ENCODE measurements at regions not wholly inside any gene's neighbourhood (a gene's known extent, or its start where the extent isn't known, plus 50 kb on each side); places are given as distances from the start of the nearest gene placed in this dataset.

DNA sequence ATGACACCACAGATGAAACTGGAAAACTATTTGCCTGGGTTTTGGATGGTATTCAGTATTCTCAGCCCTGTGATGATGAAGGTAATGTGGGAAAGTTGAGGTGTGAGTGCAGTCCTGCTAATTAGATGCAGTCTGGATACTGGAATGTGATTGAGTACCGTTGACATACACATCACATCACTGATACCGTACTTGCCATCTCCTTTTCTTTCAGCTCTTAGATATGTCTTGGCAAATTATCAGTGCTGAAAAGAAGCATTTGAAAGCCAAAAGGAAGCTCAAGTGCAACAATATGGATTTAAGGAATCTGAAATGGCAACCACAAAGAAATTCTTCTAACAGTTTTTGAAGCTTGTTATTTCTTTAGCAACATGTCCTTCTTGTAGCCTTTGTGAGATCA, 381.4 kb upstream of the TGFBR2 start:
- DNase-seq, result no peak

- DNase-seq, result no peak
These were observed 379.7 kb upstream of the TGFBR2 start for GRCh38 chr3:30226601-30227151.

- DNase-seq, result no peak
These were observed 378.7 kb upstream of the TGFBR2 start for GRCh38 chr3:30227571-30228301.

DNA sequence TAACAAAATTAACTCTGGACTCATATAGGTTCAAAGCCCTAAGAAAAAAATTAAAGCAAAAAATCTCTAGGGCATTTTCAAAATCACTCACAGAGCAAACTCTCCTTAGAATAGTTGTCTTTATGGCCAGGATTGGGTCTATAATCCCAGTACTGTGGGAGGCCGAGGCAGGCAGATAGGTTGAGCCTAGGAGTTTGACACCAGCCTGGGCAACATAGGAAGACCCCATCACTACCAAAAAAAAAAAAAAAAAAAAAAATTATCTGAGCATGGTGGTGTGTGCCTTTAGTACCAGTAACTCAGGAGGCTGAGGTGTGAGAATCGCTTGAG, 378.1 kb upstream of the TGFBR2 start:
- DNase-seq, result no peak

- peak; percentile 36 for DNase-seq
These were observed 374.9 kb upstream of the TGFBR2 start for GRCh38 chr3:30231277-30232141.

DNA sequence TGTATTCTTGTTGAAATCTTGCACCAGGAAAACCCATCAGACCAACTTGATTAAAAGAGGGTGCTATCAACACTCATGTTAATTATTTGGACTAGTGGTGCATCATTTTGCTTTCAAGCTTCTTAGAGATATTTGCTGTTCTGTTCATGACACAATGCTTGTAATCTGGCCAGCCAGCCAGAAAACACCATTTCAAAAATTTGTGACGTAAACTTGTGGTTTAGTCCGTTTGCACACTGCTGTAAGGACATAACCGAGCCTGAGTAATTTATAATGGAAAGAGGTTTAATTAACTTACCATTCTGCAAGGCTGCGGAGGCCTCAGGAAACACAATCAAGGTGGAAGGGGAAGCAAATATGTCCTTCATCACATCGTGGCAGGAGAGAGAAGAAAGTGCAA, 374.3 kb upstream of the TGFBR2 start:
- DNase-seq, result no peak

GRCh38 chr3:30233913-30234646, 372.3 kb upstream of the TGFBR2 start:
- no peak for DNase-seq

DNA sequence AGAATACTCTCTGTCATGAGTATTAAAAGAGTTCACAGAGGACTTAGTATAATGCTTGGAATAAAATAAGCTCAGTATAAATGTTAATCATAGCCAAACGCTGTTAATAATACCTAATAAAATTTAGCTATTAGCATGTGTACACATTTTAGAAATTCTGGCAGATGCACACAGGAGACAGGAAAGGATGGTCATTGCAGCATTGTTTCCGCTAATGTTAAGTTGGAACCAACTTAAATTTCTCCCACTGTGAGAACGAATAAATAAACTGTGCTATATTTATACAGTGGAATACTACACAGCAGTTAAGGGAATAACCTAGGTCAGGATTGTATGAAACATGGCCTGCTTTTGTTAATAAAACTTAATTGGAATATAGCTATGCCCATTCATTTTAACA, 370.4 kb upstream of the TGFBR2 start:
- no peak for DNase-seq

- DNase-seq, result no peak
These were observed 364.7 kb upstream of the TGFBR2 start for GRCh38 chr3:30241721-30242120.

DNA sequence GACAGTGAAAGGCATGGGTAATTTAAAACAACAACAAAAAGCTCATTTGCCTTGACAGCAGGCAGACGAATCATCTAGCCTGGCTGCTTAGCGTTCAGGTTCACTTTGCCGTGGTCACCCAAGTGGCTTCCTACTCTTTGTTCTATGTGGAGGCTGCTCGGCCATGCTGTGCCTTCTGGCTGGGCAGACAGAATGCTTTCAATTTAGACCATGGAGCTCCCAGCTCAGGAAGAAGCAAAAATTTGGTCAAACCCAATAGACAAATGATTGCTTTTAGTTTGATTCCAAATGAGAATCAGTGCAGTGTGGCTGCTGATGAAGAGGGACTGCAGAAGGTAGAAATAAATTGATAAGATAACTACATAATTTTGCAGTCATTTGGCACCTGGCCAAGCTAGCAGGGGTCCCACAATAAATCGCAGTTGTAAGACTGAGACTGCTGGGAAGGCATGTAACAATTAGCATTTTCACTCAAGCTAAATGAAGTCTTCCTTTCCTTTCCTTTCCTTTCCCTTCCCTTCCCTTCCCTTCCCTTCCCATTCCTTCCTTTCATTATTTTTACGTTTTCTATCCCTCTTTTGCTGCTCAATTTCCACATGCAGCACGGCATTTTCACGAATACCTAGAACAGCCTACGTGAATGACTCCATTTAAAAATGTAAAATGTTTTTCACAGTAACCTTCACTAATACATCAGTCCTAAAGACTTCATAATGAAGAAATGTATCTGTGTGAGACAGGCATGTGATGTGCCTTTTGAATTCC, 360.4 kb upstream of the TGFBR2 start:
- DNase-seq, result no peak

DNA sequence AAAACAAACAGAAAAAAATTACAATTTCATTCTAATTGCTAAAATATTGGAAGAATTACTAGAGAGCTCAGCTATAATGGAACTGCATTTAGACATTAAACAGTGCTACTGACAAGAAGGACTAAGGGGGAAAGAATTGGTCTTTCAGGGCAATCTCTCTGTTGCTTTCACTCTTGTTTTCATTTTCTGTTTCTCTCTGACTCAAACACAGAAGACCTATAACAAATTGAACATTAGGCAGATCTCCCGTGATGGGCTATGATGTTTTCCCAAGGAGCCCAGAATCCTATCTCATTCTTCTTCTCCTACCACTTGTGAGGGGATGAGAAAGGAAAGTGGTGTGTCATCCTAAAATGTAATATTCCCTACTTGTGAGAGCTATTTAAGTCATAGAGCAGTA, 358.0 kb upstream of the TGFBR2 start:
- DNase-seq, result no peak

DNA sequence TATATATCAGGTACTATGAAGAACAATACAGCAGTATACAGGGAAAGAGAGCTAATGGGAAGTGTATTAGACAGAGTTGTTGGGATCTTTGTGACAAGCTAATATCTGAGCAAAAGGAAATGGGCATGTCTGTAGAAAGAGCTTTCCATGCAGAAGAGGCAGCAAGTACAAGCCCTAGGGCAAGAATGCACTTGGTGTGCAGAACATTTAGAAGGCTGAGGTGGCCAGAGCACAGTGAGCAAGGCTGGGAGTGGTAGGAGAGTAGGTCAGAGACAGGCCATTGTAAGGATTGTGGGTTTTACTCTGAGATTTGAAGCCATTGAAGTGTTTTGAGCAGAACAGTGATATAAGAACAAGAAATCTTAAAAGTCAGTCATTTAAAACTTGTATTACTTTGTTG, 353.9 kb upstream of the TGFBR2 start:
- no peak for DNase-seq

GRCh38 chr3:30253832-30254231, 352.6 kb upstream of the TGFBR2 start:
- no peak for DNase-seq

GRCh38 chr3:30256474-30256873, 349.9 kb upstream of the TGFBR2 start:
- DNase-seq, result no peak

- DNase-seq, result no peak
These were observed 347.7 kb upstream of the TGFBR2 start for GRCh38 chr3:30258426-30259392.

DNA sequence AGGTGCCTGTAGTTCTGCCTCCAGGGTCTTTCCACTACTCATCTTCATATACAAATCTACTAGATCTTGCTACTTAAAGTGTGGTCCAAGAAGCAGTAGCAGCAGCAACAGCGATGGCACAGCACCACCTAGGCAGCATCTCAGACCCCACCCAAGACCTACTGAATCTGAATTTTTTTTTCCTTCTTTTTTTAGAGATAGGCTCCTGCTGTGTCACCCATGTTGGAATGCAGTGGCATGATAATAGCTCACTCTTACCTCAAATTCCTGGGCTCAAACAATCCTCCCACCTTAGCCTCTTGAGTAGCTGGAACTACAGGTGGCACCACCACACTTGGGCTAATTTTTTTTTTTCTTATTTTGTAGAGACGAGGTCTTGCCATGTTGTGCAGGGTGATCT, 346.7 kb upstream of the TGFBR2 start:
- DNase-seq, result no peak

GRCh38 chr3:30260762-30261161, 345.6 kb upstream of the TGFBR2 start:
- DNase-seq, result no peak

DNA sequence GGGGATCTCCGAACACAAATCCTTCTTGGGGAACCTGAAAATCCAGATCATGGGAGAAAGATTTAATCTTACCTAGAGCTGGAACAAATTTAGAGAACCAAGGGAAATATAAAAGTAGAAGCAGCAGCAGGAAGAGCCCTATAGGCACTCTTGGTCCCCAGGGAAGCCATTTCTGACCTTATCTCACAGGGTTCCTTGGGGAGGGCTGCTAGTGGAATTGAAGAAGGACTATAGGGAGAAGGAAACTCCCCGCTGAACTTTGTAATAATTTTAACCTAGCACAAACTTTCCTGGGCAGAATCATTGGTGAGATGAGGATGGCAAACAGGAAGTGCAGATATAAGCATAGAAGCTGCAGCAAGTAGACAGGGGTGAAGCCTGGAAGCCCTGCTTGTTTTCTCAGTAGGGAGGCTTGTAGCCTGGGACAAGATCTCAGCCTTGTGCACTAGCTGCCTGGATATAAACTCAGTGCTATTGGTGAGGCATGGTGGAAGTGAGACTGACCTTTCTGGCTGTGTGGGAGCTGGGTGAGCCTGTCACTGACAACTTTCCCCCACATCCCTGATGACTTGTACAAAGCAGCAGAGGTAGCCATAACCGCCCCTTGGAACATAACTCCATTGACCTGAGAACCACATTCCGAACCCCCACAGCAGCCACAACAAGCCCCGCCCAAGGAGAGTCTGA, 343.0 kb upstream of the TGFBR2 start:
- DNase-seq, result no peak

- DNase-seq, result no peak
These were observed 342.5 kb upstream of the TGFBR2 start for GRCh38 chr3:30263925-30264313.

GRCh38 chr3:30266524-30266923, 339.9 kb upstream of the TGFBR2 start:
- no peak for DNase-seq
